Fibroblast of skin of left biceps (primary cell): ENCODE measurements at regions not wholly inside any gene's neighbourhood (a gene's known extent, or its start where the extent isn't known, plus 50 kb on each side); places are given as distances from the start of the nearest gene placed in this dataset.

Source experiments
- DNase-seq, 2 experiments: peaks; one replicate each; pipeline ENCODE4 v3.0.0-alpha.2; 2013; ENCODE audit warnings: low read depth in 2 of 2

- no peak for DNase-seq
Observed at GRCh38 chr13:74202129-74202813, 68.1 kb upstream of the KLF12 start.

- no peak for DNase-seq
Observed at GRCh38 chr13:74201530-74201929, 67.3 kb upstream of the KLF12 start.

- DNase-seq: peak; percentile 42 to 49
Observed at GRCh38 chr13:74200081-74200480, 65.9 kb upstream of the KLF12 start.

- no peak for DNase-seq
Observed at GRCh38 chr13:74197677-74198429, 63.6 kb upstream of the KLF12 start.

- DNase-seq: no peak
Observed at GRCh38 chr13:74194846-74195245, 60.6 kb upstream of the KLF12 start.

- DNase-seq: no peak
Observed at GRCh38 chr13:74193391-74193790, 59.2 kb upstream of the KLF12 start.

- no peak for DNase-seq
Observed at GRCh38 chr13:74191410-74191809, 57.2 kb upstream of the KLF12 start.

- DNase-seq: no peak
Observed at GRCh38 chr13:74190999-74191398, 56.8 kb upstream of the KLF12 start.

GRCh38 chr13:74187564-74187963, 53.4 kb upstream of the KLF12 start:
- DNase-seq: no peak

- no peak for DNase-seq
Observed at GRCh38 chr13:74184283-74184682, 50.1 kb upstream of the KLF12 start.
